ENCODE measurements at regions not wholly inside any gene's neighbourhood (a gene's known extent, or its start where the extent isn't known, plus 50 kb on each side); places are given as distances from the start of the nearest gene placed in this dataset.
A peak's percentile ranks its signal among the peaks of the same experiment; 100 is the strongest.
"Not testable (repeated sequence)": the region's sequence is repeated elsewhere in the genome, so short reads cannot be mapped to it uniquely, and the experiment has no call there.

DNA sequence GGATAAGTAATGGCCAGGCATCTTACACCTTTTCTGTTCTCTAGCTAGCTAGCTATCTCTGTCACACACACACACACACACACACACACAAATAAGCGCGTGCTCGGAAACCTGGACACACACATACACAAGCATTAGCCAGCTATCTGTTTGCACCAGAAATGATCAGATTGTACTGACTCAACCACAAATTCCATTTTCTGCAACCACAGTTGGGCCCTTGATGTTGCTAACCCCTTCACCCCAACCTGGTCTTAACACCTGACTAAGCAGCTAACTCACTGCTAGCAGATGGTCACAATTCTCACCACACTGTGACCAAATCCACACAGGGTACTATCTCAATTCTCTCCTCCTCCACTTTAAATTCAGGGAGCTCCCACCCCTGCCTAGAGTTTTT lies 183.0 kb upstream of the THBS1 start:
- no peak for DNase-seq

DNA sequence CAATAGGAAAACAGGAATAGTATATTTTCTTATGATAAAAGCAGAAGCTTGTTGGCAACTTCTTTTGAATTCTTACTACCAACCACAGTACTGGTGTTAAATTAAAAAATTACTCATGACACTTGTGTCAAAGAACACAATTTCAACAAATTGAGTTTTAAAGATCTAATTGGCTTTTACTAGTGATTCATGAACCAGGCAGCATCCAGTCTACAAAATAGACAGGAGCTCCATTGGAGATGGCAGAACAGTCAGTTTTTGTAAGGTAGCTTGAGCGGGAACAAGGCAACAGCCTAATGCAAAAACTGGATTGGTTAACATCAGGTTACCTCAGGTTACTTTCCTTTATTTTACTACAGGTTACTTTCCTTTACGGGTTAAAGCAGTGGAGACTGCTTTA lies 181.3 kb upstream of the THBS1 start:
- DNase-seq = no peak

DNA sequence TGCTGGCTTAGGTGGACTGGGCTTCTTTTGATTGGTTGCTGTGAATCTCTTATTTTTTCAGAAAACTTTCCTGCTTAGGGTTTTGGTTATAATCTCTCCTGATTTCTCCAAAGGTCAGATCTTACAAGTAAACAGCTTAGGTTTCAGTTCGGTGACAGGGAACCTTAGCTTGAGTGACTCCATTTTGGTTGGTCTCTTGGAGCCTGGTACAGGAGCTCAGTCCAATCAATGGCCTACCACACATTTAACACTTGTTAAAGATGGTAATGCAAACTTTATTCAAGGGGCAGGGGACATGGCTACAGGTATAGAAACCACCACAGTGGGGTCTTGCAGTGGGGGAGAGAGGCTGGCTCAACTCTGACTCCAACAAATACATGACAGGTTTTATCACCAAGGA lies 180.9 kb upstream of the THBS1 start:
- no peak for DNase-seq

GRCh38 chr15:39400821-39401550 lies 179.9 kb upstream of the THBS1 start:
- DNase-seq = no peak

DNA sequence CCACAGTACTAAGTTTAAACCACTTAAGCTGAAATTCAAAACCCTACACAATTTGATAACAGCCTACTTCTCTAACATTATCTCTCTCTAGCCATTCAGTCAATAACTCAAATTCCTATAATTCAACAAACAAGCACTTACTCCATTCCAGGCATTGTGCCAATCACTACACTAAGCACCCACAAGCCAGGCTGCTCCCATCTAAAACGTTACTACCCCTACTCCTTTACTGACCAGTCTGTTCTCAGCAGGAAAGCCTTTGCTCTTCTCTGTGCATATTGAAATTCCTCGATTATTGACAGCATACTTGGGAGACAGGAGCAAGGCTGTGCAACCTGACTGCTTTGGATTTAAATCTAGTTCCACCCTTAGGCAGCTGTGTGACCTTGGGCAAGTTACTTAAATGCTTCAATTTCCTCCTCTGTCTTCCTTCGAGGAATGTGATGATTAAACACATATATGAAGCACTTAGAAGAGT lies 177.2 kb upstream of the THBS1 start:
- DNase-seq = peak; percentile 37

DNA sequence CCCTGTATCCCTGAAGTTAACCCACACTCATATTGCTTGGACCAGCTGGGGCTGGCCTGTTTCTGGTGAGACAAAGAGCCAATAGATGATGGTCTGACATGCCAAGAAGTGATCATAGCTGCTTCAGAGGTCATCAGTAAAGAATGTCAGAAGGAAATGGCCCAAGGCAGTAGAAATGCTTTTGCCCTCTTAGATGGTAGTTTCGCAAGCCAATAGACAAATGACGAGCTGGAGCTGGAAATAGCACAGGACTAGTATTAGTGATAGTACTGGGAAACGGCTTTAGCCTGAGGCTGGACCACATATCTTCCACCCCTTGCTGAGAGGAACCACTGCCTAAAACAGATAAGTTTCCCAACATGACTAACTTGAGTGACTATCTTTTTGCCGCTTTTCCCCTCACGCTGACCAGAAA lies 176.1 kb upstream of the THBS1 start:
- DNase-seq = peak; percentile 46

DNA sequence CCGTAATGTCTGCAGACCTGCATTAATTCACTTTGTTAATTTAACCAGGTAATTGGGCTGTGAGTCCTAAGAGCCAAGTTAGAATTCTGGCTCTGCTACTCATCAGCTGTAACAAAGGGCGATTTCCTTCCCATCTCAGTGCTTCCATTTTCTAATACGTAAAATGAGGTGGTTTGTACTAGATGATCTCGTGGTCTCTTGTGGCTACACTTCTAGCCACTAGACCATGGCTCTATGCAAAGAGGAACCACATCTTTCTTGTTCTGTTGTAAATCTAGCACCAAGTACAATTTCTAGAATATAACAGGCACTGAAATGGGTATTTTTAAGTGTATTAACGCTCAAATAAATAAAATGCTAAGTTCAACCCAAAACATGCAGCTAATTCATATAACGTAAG lies 174.4 kb upstream of the THBS1 start:
- no peak for DNase-seq

- DNase-seq = peak; percentile 84
Measured at GRCh38 chr15:39407116-39407515, 173.8 kb upstream of the THBS1 start.

DNA sequence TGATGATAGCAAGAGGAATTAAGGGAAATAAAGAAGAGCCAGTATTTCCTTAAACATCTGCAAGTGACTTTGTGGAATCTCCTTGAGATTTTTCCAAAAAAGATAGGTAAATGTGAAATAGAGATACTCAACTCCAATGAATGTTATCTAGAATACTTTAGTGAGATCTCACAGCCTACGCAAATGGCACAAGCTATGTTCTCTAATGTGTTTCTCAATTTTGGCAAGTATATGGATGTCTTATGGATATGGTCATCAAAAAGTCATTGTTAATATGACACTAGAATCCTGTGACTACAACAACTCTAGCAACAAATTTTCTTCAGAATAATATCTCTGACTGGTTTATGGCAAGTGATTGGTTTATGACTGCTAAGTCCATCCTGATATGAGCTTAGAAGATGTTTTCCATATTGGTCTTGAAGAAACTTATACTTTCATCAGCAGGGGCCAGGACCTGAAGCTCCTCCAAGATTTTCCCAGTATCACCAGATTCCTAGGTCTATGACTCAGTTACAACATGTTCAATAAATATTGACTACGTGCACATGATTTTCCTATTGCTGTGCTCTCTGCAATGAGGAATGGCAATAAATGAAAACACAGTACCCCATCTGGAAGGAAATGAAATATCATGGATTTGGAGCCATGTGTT lies 170.9 kb upstream of the THBS1 start:
- DNase-seq = no peak

GRCh38 chr15:39411102-39411989 lies 169.5 kb upstream of the THBS1 start:
- no peak for DNase-seq

GRCh38 chr15:39413558-39413957 lies 167.3 kb upstream of the THBS1 start:
- DNase-seq = peak; percentile 72

DNA sequence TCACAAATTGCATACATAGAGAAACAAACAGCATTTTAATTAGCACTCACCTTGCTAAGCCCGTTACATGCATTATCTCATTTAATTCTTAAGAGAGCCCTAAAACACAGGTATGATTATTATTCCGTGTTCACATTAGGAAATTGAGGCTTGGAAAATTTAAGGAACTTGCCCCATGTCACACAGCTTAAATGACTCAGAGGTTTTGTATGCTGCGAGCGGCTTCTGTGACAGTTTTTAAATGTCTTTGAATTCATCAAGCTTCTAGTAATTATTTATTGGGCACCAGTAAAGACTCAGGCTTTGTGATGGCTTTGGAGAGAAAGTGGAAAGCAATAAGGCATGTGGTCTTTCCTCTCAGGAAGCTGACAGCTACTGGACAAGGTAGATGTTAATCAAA lies 166.7 kb upstream of the THBS1 start:
- DNase-seq = peak; percentile 7

- no peak for DNase-seq
Measured at GRCh38 chr15:39415634-39416033, 165.2 kb upstream of the THBS1 start.

DNA sequence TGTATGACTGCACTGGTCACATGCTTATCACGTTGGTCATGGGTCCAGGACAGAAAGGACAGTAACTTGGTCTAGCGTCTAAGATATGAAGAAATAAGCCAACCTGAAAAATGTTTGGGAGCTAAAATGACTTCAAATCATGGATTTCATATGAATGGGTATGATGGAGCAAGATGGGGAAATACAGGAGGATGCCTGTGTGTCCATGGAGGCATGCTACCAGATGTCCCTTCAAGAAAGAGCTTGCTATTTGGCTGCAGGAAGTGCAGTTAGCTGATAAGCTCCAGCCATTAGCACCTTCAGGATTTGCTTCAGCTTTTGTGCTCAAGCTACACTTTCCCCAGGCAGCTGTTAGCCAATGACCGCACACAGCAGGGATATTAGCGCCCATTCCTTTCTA lies 164.6 kb upstream of the THBS1 start:
- no peak for DNase-seq

- DNase-seq = peak; percentile 56
Measured at GRCh38 chr15:39417366-39418134, 163.3 kb upstream of the THBS1 start.

- DNase-seq = no peak
Measured at GRCh38 chr15:39419651-39420050, 161.2 kb upstream of the THBS1 start.

DNA sequence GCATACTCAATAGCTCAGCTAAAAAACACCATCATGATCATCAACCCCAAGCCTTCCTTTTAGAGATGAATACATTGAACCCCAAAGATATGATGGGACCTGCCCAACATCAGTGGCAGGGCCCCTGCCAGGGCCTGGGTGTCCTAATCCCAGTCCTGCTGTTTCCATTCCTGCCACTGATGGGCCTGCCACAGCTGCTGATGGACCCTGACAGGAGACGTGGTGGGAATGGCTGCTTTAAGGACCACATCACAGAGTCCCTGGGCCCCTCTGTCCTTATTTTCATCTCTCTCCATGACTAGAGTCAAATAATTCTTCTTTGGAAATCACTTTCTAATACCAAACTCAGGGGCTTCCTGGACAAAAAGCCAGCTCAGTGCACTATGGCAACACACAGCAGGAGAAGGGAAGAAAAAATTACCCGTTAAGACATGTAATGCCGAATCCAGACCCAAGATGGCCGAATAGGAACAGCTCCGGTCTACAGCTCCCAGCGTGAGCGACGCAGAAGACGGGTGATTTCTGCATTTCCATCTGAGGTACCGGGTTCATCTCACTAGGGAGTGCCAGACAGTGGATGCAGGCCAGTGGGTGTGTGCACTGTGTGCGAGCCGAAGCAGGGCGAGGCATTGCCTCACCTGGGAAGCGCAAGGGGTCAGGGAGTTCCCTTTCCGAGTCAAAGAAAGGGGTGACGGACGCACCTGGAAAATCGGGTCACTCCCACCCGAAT lies 160.6 kb upstream of the THBS1 start:
- DNase-seq = not testable (repeated sequence)

GRCh38 chr15:39420853-39421192 lies 160.1 kb upstream of the THBS1 start:
- DNase-seq = not testable (repeated sequence)

DNA sequence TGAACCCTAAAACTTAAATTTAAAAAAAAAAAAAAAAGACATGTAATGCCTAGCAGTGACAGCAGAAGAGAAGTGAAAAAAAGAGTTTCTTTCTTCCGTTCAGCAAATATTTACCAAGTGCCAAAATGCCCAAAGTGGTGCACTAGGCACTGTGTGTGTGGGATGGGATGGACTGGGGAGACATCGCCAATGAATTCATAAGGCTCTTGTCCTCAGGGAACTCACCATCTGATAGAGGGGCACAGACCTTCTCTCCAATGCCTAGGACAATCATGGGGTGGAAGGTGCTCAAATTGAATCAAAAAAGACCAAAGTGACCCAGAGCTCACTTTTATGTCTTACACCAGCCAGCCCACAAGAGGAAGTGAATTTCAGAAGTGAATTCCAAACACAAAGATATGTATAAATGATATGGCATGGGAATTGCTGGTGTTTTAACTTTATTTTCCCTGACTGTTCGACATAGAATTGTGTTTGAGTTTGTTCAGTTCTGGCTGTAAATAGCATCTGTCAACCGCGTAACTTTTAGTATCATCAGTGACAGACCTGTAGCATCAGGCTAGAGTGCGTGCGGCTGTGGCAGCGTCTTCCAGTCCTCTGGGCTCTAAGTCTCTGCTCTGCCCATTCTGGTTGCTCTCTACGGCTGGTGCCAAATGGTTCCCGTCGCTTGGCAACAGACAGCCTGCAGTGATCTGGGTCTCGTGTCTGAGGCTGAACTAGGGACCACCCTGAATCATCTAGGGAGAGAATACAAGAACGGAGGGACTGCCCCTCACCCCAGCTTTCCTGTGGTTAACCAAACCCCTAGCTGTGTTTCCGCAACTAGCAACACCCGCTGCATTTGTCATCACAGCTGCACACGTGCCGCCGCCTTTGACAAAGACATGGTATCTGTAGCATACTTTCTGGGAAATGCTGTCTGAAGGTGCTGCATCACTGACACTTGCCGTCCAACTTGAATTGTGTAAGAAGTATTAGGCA lies 154.0 kb upstream of the THBS1 start:
- DNase-seq = peak; percentile 43

- DNase-seq = no peak
Measured at GRCh38 chr15:39427705-39428104, 153.2 kb upstream of the THBS1 start.
